GM19395 (cell line): ENCODE measurements at regions not wholly inside any gene's neighbourhood (a gene's known extent, or its start where the extent isn't known, plus 50 kb on each side); places are given as distances from the start of the nearest gene placed in this dataset.
"Not testable (repeated sequence)": the region's sequence is repeated elsewhere in the genome, so short reads cannot be mapped to it uniquely, and the experiment has no call there.

Experiments
- ATAC-seq: cut with Tn5 transposase; IDR thresholded peaks from one replicate; pipeline ENCODE4 v1.9.1; 2021; ENCODE audit warnings: mild to moderate bottlenecking, moderate library complexity; ENCODE audit not compliant: unreplicated experiment

DNA sequence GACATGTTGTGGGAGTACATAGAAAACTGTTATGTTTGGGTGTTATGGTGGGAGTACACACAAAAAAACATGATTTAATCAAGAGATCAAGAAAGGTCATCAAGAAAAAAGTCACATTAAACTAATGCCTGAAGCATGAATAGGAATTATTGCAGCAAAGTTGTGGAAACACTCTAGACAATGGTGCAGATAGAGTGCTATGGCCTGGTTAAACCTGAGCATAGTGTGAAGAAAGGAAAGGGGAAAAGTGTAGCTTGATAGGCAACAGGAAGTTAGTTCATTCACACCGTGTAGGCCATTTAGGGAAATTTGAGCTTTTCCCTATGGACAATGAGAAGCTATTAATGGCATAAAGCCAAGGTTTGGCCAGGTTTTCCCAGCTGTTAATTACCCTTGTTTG is 162.1 kb upstream of the EMCN start:
- ATAC-seq = no peak

DNA sequence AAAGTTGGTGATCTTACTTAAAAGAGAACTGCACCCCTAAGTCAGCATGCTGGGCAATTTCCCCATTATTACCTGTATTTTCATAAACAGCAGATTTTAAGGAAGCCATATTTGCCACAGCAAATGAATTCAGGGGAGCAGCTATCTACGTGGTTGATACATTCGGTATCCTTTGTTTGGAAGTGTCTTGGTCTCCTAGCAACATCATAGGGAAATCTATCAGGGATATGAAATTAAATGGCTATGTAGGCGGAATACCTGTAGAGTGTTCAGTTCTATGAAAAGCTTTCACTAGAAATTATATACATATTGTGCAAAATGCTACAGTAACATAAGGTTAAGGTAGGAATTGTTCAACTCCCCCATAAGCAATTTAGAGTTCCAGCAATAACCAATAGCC is 157.2 kb upstream of the EMCN start:
- ATAC-seq = no peak

DNA sequence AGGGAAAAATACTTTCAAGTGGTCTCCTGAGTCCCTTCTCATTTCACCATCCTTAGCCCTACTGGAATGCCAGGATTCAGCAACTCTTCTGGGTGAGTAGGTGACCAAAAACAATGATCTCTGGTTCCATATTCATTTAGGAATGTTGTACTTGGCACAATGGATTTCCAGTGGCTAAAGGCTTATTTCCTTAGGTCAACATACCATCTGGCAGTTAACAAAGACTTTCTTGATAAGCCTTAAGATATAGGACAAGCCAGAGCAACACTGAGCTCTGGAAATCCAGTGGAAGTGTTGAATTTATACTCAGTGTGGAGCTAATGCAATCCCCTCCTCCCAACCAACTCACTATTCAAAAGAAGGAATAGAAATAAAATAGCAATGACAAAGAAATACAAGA is 139.4 kb upstream of the EMCN start:
- no peak for ATAC-seq

DNA sequence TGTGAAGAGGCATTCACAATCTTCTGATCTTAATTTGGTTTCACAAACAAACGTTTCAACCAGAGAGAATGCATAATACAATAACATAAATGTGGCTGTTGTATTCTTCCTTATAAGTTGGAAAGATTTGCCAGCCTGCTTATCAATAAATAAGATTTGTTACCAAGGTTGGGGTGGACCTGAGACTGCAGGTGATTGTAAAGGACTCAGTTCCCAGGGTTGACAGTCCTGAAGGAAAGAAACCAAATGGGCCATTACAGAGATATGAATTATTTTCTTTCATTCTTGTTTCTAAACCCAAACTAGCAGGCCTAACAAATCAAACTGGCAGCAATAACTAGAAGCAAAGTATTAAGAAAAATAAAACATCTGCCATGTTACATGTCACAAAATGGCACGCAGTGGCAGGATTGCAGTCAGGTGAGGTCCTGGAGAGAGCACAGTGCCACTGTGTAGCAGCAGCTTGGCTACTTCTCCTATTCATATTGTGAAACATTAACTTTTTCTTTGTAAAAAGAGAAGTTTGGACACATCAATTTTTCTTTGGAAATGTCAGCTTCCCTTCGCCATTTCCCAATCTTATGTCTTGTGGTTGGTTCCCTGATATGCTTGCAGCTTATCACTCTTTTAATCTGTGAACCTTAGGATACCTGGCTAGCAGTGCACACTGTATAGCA is 133.8 kb upstream of the EMCN start:
- ATAC-seq = no peak

DNA sequence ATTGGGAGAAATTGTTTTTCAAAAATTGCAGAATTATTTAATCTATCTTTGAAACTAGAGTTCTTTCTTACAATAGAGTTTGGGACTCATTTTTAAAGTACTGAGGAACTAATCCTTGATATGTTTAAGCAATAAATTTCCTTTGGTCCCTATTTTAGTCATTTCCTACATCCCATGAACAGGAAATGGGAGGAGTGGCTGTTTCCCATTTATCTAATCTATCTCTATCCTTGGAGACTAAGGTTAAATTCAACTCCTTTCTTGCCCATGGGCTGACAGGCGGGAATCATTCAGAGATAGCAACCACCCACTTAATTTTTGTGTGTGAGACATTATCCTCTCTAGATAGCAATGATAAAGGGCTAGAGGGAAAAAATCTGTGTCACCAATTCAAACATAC is 131.6 kb upstream of the EMCN start:
- no peak for ATAC-seq

DNA sequence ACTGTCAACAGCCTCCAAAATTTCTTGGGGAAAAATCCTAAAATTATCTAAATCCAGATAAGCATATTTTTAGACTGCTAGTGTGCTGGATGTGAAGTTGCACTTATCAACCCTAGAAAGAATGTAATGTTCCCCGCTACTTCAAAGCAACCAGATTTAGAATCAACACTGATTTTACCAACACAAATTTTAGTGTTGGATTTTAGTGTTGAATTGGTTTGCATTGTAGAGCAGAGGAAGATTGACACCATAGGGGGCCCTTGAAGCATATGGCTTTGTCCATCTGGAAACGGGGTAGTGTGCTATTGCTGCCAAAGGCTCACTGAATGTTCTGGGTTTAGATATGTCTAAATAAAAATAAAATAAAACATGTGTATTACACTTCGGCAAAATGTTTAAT is 126.3 kb upstream of the EMCN start:
- ATAC-seq = no peak

DNA sequence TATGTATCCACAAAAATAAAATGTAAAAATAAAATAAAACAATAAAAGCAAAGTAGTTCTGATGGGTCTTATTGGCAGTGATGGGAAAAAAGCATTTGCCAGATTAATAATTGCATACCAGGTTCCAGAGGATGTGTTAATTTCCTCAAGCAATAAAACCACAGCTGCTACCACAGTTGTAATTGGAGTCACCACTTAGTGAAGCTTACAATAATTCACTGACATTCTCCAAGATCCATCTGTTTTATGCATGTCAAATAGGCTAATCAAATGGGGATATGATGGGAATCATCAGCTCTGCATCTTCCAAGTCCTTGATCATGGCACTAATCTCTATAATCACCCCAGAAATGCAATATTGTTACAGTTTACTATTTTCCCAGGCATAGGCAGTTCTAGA is 123.5 kb upstream of the EMCN start:
- ATAC-seq = no peak

DNA sequence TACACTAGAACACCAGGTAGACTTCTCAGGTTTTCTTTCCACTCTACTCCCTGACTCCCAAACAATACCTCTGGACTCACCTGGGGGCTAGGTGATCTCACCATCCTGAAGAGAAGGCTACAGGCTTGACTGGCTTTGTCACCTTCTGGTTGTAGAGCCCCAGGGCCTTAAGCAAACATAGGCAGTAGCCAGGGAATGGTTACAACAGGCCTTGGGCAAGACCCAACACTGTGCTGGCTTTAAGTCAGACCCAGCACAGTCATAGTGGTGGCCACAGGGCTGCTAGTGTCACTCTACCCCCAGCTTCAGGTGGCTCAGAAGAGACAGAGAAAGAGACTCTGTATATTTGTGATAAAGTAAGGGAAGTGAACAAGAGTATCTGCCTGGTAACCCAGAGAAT is 118.1 kb upstream of the EMCN start:
- ATAC-seq = no peak

DNA sequence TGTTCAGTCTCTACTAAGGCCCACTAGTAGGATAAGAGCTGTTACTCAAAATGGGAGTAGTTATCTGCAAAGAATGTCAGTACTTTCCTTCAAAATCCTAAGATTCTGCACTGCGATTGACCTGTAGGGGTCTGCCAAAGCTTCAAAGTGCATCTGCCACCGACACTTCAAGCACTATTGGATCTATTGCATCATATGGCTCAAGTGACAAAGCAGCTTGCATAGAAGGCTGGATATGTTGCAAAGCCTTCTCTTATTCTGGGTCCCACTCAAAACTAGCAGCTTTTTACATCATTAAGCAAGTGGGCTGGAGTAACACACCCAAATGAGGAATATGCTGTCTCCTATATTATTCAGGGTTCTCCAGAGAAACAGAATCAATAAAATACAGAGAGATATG is 115.4 kb upstream of the EMCN start:
- no peak for ATAC-seq

DNA sequence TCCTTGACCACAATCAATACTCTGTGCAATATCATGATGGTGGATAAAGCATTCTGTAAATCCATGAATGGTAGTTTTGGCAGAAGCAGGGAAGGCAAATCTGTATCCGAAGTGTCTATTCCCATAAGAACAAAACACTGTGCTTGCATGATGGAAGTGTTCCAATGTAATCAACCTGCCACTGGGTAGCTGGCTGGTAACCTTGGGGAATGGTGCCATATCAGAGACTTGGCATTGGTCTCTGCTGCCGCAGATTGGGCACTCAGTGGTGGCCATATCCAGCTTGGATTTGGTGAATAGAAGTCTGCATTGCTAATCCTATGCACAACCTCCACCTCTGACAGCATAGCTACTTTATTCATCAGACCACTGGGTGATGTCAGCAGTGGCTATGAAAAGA is 114.3 kb upstream of the EMCN start:
- no peak for ATAC-seq

DNA sequence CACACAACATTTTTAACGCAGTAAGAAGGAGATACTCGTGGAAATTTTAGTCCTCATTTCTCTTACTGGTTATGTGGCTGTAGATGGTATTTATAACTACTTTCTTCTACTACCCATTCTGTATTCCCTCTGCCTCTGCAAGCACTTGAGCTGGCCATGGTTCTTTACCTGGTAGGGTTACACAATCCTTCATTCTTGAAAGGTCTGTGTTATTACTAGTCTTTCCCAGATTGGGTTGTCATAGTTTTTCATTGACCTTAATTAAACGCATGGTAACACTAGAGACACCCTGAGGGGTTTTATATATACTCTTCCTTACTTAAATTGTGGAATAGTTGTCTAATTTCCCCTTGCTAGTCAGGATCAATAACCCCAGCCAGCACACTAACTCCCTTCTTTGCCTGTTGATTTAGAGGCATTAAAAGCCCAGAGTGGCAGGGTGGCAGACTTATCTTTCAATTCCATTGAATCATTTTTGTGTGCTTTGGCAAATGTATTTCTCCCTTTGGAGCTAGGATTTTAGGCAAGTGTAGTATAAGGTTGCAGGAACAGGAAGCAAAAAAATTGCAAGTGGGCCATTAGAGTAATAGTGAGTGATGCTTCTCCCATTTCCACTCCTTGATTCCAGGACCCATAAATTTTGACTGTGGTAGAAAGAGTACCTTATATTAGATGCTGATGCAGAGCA is 113.6 kb upstream of the EMCN start:
- ATAC-seq = no peak

DNA sequence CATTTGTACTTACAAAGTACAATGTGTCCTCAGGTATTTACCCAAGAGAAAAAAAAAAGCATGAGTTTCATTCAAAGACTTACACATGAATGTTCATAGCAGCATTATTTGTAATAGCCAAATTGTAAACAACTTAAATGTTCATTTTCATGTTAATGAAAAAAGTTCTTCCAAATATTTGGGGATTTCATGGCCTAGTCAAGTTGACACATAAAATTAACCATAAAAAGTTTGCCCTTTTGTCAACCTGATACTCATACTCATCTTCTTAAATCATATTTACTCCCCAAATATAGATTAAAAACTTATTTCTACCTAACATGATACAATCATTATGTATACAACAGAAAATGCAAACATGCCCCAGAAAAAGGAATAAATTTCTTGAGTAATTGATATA is 112.5 kb upstream of the EMCN start:
- no peak for ATAC-seq

DNA sequence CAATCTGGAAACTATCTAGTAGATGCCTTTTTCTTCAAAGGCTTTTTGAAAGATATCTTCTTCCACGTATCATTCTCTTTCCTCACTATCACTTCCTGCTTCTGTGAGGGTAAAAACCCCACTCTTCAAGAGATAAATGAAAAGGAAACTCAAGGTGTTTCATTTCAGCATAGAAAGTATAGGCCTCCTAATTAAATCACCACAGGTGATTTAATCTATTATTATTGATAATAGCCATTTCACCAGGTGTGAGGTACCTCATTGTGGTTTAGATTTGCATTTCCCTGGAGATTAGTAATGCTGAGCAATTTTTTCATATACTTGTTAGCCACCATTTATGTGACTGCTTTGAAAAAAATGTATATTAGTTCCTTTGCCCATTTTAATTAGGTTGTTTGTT is 92.0 kb upstream of the EMCN start:
- ATAC-seq = peak; percentile 78

DNA sequence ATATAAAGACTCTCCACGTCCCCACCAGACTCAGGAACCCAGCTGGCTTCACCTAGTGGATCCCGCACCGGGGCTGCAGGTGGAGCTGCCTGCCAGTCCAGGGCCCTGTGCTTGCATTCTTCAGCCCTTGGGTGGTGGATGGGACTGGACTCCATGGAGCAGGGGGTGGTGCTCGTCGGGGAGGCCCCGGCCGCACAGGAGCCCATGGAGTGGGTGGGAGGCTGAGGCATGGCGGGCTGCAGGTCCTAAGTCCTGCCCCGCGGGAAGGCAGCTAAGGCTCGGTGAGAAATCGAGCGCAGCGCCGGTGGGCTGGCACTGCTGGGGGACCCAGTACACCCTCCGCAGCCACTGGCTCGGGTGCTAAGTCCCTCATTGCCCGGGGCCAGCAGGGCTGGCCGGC is 90.8 kb upstream of the EMCN start:
- ATAC-seq = not testable (repeated sequence)

DNA sequence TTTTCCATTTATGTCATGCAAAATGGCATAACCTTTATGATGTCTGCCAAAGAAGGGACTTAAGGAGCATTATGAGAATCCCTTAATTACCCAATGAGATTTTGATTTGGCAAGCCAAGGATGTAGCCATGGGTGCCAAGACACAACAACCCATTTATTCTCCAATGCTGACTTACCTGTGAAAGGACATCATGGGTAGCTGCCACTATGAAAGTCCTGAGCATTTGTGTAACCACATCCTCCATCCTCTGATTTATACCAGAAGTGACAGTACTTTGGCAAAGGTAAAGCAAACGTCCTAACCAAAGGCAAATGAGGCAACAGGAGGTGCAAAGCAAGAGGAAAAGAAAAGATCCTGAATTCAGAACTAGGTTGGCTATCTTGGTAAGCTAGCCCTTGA is 87.3 kb upstream of the EMCN start:
- no peak for ATAC-seq

DNA sequence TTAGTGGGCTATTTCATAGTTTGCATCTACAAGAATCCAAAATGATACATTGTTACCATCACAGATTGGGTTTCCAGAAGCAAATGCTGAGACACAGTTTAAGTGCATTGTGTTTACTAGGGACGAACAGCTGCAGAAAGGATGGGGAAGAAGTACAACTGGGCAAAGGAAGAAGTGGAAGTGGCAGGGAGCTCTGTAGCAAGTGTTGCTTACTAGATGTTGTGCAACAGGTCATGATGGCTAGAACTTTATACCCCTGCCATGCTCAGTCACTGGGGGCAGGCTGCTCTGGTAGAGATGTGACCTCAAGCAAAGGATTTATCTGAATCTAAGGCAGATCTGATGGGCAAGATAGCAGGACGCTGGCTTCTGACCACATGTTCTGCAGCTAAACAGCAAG is 76.1 kb upstream of the EMCN start:
- no peak for ATAC-seq

DNA sequence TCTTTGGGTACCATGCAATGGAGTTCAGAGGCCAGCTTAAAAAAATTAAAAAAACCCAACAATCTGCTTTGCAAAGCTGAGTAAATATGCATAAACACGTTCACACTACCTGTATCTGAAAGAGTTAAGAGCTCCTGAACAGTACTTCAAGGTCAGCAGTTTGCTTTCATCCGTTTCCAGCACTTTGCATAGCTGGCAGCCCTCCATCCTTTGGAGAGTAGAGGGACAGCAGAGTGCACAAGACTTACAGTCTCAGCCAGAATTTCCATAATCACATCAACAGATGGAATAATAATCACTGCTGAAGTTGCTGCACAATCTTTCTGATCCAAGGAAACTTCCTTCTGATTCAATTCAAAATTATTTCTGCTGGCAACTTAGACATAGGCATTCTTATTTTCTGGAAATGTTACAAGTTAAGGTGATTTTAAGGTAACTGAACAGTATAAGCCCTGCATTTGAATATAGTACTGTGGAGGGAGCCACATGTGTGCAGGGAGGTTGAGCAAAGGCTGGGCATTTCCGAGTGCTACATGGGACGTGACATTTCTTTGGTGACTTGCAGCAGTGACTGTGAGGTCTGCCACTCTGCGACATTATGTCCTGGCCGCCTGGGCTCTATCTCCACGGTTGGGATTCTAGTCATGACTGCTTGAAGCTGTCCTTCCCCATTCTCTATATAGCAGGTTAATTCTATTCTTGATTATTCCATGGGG is 73.5 kb upstream of the EMCN start:
- ATAC-seq = no peak

DNA sequence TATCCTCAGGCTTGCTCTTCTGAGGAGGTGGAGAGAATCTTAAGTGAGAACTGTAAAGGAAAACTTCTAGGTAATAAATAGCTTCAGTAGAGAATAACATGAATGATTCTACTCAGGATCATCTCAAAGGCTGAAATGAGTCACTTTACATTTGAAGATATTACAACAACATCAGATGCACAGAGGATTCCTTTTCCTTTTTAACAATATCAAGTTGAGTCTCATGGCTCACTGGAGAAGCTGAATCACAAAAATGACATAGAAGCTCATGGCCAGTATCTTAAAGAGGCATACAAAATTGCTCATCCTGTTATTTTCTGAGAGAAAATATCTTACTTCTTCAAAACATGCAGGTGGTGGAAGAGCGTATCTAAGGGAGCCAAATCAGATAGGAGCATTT is 72.5 kb upstream of the EMCN start:
- no peak for ATAC-seq

DNA sequence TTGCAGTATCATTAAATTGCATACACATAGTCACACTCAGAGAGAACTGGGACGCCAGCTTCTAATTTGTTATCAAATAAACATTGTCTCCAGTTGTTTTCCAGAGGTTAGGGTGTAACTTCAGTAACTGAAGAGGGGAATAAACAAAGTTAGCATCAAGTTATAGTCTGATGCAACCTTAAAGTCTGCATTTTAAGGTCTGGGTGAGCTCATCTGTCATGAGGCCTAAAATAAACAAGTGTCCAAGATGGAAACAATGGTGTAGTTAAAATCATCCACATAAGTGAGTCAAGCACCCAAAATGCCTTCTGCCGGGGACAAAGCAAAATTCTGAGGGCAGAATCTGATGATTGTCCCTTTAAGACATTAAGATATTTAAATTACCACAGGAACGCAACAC is 70.3 kb upstream of the EMCN start:
- ATAC-seq = no peak

DNA sequence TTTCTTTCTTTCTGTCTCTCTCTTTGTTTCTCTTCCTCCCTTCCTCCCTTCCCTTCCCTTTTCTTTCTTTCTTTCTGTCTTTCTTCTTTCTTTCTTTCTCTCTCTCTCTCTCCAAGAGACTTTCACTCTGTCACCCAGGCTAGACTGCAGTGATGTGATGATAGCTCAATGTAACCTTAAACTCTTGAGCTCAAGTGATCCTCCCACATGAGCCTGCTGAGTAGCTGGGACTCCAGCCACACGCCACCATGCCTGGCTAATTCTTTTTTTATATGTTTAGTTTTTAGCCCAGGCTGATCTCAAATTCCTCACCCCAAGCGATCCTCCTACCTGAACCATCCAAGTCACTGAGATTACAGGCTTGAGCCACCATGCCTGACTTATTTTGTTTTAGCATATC is 64.3 kb upstream of the EMCN start:
- ATAC-seq = no peak

DNA sequence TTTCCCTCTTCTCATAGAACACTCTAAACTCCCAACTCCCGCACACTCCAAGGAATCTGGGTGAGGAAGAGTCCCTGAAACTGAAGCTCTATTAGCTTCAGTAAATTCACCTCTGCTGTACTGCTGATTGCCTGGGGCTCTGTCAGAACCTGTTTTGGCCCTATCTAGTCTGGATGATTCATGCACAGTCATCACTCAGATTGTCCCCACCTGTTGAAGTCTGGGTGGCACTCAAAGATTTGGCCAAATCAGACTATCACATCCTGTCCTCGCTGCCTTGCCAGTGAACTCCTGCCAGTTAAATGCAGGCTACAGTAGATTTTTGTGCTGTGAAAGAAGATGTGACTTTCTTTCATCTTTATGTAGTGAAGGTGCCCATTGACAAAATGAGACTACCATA is 63.5 kb upstream of the EMCN start:
- ATAC-seq = no peak

DNA sequence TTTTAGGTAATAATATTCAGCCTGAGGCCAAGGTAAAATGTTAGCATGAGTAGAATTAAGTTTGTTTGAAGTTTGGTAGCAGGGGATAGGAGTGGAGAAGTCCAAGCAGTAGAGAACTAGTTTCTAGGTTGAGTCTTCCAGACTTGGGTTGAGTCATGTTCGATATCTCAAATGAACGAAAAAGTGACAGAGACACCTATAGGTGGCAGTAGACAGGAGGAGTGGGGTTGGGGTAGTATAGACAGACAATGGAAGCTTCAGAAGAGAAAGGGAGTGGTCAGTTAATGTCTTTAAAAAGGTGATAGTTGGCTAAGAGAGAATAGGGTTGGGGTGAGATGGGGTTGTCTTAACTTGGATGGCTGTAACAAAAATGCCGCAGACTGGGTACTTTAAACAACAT is 58.7 kb upstream of the EMCN start:
- ATAC-seq = no peak
